AG04449 (cell line): ENCODE measurements at regions not wholly inside any gene's neighbourhood (a gene's known extent, or its start where the extent isn't known, plus 50 kb on each side); places are given as distances from the start of the nearest gene placed in this dataset.

Experiments
- CTCF ChIA-PET: fragments of 350-600 bp; formaldehyde crosslinking; extraction: SDS; loops from one replicate; lab custom pipeline; 2021; ENCODE audit warnings: antibody characterized with exemption; lab: Yijun Ruan, JAX
- POLR2A ChIA-PET: fragments of 400-600, 350-600 bp; formaldehyde crosslinking; extraction: SDS; loops from one replicate; lab custom pipeline; 2020; ENCODE audit warnings: antibody characterized with exemption, inconsistent platforms; lab: Yijun Ruan, JAX
- DNase-seq: peaks from one replicate; pipeline ENCODE4 v3.0.0-alpha.2; 2010; ENCODE audit warnings: low read depth, low spot score
- H3K4me3 ChIP-seq: 2 replicates; pipeline ENCODE4 v1.5.1; 2011; ENCODE audit warnings: low read depth, mild to moderate bottlenecking, control low read depth, low read length
- CTCF ChIP-seq: IDR thresholded peaks from one replicate; pipeline ENCODE4 v1.5.1; 2011; ENCODE audit warnings: mild to moderate bottlenecking, moderate library complexity, low read length, control low read depth, inconsistent platforms; ENCODE audit not compliant: insufficient read depth; ENCODE audit errors: missing control alignments

- no peak for DNase-seq
- no peak overlapping the region for H3K4me3 ChIP-seq
- ChIA-PET CTCF (no interaction called here), POLR2A (no interaction called here)
- no peak for TF ChIP-seq CTCF
These were observed 82.8 kb upstream of the OR5AK2 start for GRCh38 chr11:56905936-56906335.

- TF ChIP-seq CTCF, result no peak
- ChIA-PET CTCF (no interaction called here), POLR2A (no interaction called here)
- no peak overlapping the region for H3K4me3 ChIP-seq
- no peak for DNase-seq
These were observed 83.3 kb upstream of the OR5AK2 start for GRCh38 chr11:56905442-56905841.

GRCh38 chr11:56898856-56899255 lies 89.9 kb upstream of the OR5AK2 start:
- POLR2A ChIA-PET, result no interaction called here
- no peak overlapping the region for H3K4me3 ChIP-seq
- no peak for TF ChIP-seq CTCF
- no peak for DNase-seq
- CTCF ChIA-PET, result no interaction called here

GRCh38 chr11:56890584-56891305 lies 98.0 kb upstream of the OR5AK2 start:
- TF ChIP-seq CTCF, result no peak
- no peak for DNase-seq
- POLR2A ChIA-PET, result no interaction called here
- CTCF ChIA-PET, result no interaction called here
- no peak overlapping the region for H3K4me3 ChIP-seq

- POLR2A ChIA-PET, result no interaction called here
- no peak for TF ChIP-seq CTCF
- CTCF ChIA-PET, result no interaction called here
These were observed 98.7 kb upstream of the OR5AK2 start for GRCh38 chr11:56889986-56890385.

GRCh38 chr11:56887940-56888339 lies 100.8 kb upstream of the OR5AK2 start:
- POLR2A ChIA-PET, result no interaction called here
- H3K4me3 ChIP-seq, result no peak overlapping the region
- CTCF ChIA-PET, result no interaction called here
- DNase-seq, result no peak
- TF ChIP-seq CTCF, result no peak

More at GRCh38 chr11:56889986-56890385, 98.7 kb upstream of the OR5AK2 start:
- H3K4me3 ChIP-seq, result no peak overlapping the region
- DNase-seq, result no peak
